ENCODE measurements at regions not wholly inside any gene's neighbourhood (a gene's known extent, or its start where the extent isn't known, plus 50 kb on each side); places are given as distances from the start of the nearest gene placed in this dataset.

DNA sequence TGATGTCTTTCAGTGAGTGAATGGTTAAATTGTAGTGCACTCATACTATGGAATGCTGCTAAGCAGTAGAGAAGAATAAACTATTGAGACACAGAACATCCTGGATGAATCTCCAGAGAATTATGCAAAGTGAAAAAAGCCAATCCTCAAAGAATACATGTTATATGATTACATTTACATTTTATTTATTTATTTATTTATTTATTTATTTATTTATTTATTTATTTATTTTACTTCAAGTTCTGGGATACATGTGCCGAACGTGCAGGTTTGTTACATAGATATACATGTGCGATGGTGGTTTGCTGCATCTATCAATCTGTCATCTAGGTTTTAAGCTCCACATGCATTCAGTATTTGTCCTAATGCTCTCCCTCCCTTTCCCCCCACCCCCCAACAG is 175.8 kb upstream of the VGLL2 start:
- ChIA-PET POLR2A (interaction anchor here (0.6 kb wide), 1 partner anchor 30 kb away, joined by 6 read pairs; no protein-coding TSS in a partner anchor), CTCF (no interaction called here)
- Histone ChIP-seq H3K4me1 (ENCODE audit: control insufficient read depth, insufficient read depth, low read length) (no peaks in the 10 kb centered on the region), H3K27ac (ENCODE audit: extremely low read depth, low read depth, low read length) (no peak overlapping the region), H3K9me3 (ENCODE audit: control insufficient read depth, insufficient read depth, low read depth, low read length) (no peaks in the 10 kb centered on the region), H3K36me3 (ENCODE audit: control insufficient read depth in 2 of 2, insufficient read depth in 1 of 2, low read length in 2 of 2) (no peaks in the 10 kb centered on the region), H3K4me3 (ENCODE audit: low read depth, low read length) (no peak overlapping the region)
- TF ChIP-seq ZNF433 (tag by site-specific recombination; IDR thresholded peaks at IDR 0.05; ENCODE audit: low read depth) (peak; percentile 68; the same call in 1 of the 2 replicates), ZBTB8A (tag by site-specific recombination; IDR thresholded peaks at IDR 0.05) (peak; percentile 78), GFI1B (tag by site-specific recombination; IDR thresholded peaks at IDR 0.05) (0 out of 2 replicates have a peak, but pooled peaks have one; percentile 22), ZNF248 (tag by site-specific recombination; IDR thresholded peaks at IDR 0.05) (no peak), SP7 (tag by site-specific recombination; IDR thresholded peaks at IDR 0.05) (no peak), ZNF629 (tag by site-specific recombination; IDR thresholded peaks at IDR 0.05) (0 out of 2 replicates have a peak, but pooled peaks have one; percentile 38), ZNF350 (tag by site-specific recombination; IDR thresholded peaks at IDR 0.05) (no peak), ZNF311 (tag by site-specific recombination; IDR thresholded peaks at IDR 0.05; ENCODE audit: borderline replicate concordance) (no peak), ZNF76 (tag by site-specific recombination; IDR thresholded peaks at IDR 0.05; ENCODE audit: borderline replicate concordance, low read depth) (no peak), ZNF560 (tag by site-specific recombination; IDR thresholded peaks at IDR 0.05; ENCODE audit: borderline replicate concordance) (peak; percentile 53; the same call in 1 of the 2 replicates), ZNF266 (tag by site-specific recombination; IDR thresholded peaks at IDR 0.05; ENCODE audit: low read depth) (peak; percentile 65; the same call in 1 of the 2 replicates), ZNF518A (tag by site-specific recombination; conservative IDR thresholded peaks at IDR 0.05; ENCODE audit: low read depth) (peak; percentile 90), ZNF292 (tag by site-specific recombination; IDR thresholded peaks at IDR 0.05; ENCODE audit: borderline replicate concordance, low read depth) (0 out of 2 replicates have a peak, but pooled peaks have one; percentile 26), ZNF394 (tag by site-specific recombination; IDR thresholded peaks at IDR 0.05; ENCODE audit: borderline replicate concordance) (peak; percentile 94), ZNF23 (tag by site-specific recombination; IDR thresholded peaks at IDR 0.05; ENCODE audit: borderline replicate concordance) (no peak), ZNF654 (tag by site-specific recombination; IDR thresholded peaks at IDR 0.05; ENCODE audit: low read depth) (peak; percentile 40), ZNF580 (tag by site-specific recombination; IDR thresholded peaks at IDR 0.05) (0 out of 2 replicates have a peak, but pooled peaks have one; percentile 36), ZNF404 (tag by site-specific recombination; IDR thresholded peaks at IDR 0.05) (0 out of 2 replicates have a peak, but pooled peaks have one; percentile 61), ZNF510 (tag by site-specific recombination; IDR thresholded peaks at IDR 0.05; ENCODE audit: insufficient replicate concordance) (peak; percentile 74), OVOL3 (tag by site-specific recombination; IDR thresholded peaks at IDR 0.05) (no peak), ZXDB (tag by site-specific recombination; IDR thresholded peaks at IDR 0.05) (peak; percentile 69), MYNN (tag by site-specific recombination; IDR thresholded peaks at IDR 0.05; ENCODE audit: borderline replicate concordance) (0 out of 2 replicates have a peak, but pooled peaks have one; percentile 18), AEBP2 (tag by site-specific recombination; IDR thresholded peaks at IDR 0.05; ENCODE audit: borderline replicate concordance) (peak; percentile 82; the same call in 1 of the 2 replicates), ZNF623 (tag by site-specific recombination; IDR thresholded peaks at IDR 0.05) (peak; percentile 74), ZBTB21 (tag by site-specific recombination; IDR thresholded peaks at IDR 0.05) (no peak), ZNF555 (tag by site-specific recombination; conservative IDR thresholded peaks at IDR 0.05) (peak; percentile 96), ZFP37 (tag by site-specific recombination; IDR thresholded peaks at IDR 0.05) (peak; percentile 77; the same call in 1 of the 2 replicates), ZNF692 (tag by site-specific recombination; IDR thresholded peaks at IDR 0.05) (no peak)
- TF ChIP-seq, protein P1, sequence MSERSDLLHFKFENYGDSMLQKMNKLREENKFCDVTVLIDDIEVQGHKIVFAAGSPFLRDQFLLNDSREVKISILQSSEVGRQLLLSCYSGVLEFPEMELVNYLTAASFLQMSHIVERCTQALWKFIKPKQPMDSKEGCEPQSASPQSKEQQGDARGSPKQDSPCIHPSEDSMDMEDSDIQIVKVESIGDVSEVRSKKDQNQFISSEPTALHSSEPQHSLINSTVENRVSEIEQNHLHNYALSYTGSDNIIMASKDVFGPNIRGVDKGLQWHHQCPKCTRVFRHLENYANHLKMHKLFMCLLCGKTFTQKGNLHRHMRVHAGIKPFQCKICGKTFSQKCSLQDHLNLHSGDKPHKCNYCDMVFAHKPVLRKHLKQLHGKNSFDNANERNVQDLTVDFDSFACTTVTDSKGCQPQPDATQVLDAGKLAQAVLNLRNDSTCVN (tag by site-specific recombination; optimal IDR thresholded peaks at IDR 0.05), result no peak
